ENCODE measurements at regions not wholly inside any gene's neighbourhood (a gene's known extent, or its start where the extent isn't known, plus 50 kb on each side); places are given as distances from the start of the nearest gene placed in this dataset.
A peak's percentile ranks its signal among the peaks of the same experiment; 100 is the strongest.

DNA sequence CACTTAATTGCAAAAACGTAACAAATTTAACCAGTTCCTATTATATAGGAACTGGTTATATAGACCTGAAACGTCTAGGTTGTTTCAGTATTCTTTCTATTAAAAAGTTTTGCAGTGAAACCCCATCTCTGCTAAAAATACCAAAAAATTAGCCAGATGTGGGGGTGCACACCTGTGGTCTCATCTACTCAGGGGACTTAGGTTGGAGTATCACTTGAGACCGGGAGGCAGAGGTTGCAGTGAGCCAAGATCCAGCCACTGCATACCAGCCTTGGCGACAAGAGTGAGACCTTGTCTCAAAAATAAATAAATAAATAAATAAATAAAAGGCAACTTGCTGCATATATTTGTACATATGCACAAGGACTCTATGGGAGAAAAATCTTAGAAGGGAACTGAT, 387.0 kb downstream of the TUSC7 start:
- no peak overlapping the region for H2AFZ ChIP-seq (ENCODE audit: low read length)
- no peaks in the 10 kb centered on the region for H3K9me2 ChIP-seq (replicated peaks; ENCODE audit: insufficient read depth, low read length)
- H3F3A ChIP-seq (ENCODE audit: insufficient read depth, low read length), result peaks cover 4% of the 10 kb centered on the region; the same call in 1 of the 2 replicates
- H3K79me2 ChIP-seq (ENCODE audit: low read length), result no peaks in the 10 kb centered on the region
- H4K20me1 ChIP-seq (ENCODE audit: insufficient read depth, low read length), result no peaks in the 10 kb centered on the region
- H3K9me3 ChIP-seq (replicated peaks; ENCODE audit: insufficient read depth, low read length), result no peaks in the 10 kb centered on the region
- no peaks in the 10 kb centered on the region for H3K36me3 ChIP-seq (replicated peaks; ENCODE audit: insufficient read depth, low read length)
- H3K4me3 ChIP-seq (ENCODE audit: low read length), result no peak overlapping the region
- H3K4me2 ChIP-seq (ENCODE audit: low read depth, low read length), result peak overlapping the region; percentile 25; the same call in 1 of the 2 replicates
- DNase-seq, result peak; percentile 21
- no peak overlapping the region for H3K27ac ChIP-seq (ENCODE audit: low read length)
- H3K9ac ChIP-seq (ENCODE audit: low read length), result no peak overlapping the region
- TF ChIP-seq EZH2phosphoT487 (IDR thresholded peaks at IDR 0.05; ENCODE audit: low read length), result no peak
- TF ChIP-seq, protein P1, sequence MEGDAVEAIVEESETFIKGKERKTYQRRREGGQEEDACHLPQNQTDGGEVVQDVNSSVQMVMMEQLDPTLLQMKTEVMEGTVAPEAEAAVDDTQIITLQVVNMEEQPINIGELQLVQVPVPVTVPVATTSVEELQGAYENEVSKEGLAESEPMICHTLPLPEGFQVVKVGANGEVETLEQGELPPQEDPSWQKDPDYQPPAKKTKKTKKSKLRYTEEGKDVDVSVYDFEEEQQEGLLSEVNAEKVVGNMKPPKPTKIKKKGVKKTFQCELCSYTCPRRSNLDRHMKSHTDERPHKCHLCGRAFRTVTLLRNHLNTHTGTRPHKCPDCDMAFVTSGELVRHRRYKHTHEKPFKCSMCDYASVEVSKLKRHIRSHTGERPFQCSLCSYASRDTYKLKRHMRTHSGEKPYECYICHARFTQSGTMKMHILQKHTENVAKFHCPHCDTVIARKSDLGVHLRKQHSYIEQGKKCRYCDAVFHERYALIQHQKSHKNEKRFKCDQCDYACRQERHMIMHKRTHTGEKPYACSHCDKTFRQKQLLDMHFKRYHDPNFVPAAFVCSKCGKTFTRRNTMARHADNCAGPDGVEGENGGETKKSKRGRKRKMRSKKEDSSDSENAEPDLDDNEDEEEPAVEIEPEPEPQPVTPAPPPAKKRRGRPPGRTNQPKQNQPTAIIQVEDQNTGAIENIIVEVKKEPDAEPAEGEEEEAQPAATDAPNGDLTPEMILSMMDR (IDR thresholded peaks at IDR 0.05; ENCODE audit: low read length), result no peak
- TF ChIP-seq EZH2 (optimal IDR thresholded peaks at IDR 0.05; ENCODE audit: low read depth, low read length), result no peak
- peaks cover 14% of the 10 kb centered on the region for H3K4me1 ChIP-seq (ENCODE audit: low read length)
- H3K27me3 ChIP-seq (replicated peaks; ENCODE audit: insufficient read depth, low read length), result no peaks in the 10 kb centered on the region

DNA sequence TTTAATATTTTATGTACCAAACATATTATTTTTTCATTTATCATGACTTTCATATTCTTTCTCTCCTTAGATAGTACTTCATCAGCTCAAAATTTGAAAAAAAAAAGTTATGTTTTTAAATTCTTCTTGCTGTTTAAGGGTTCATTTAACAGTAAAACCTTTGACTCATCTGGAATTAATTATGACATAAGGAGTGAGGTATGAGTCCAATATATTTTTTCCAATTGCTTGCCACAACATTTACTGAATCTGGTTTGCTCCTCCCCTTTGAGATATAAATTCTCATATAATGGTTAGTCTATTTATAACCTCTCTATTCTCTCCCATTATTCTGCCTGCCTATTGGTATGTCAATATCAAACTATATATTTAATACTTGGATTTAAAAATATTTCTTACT, 387.8 kb downstream of the TUSC7 start:
- no peak for TF ChIP-seq EZH2phosphoT487 (IDR thresholded peaks at IDR 0.05; ENCODE audit: low read length)
- TF ChIP-seq, protein P1 (IDR thresholded peaks at IDR 0.05; ENCODE audit: low read length), result no peak
- TF ChIP-seq EZH2 (optimal IDR thresholded peaks at IDR 0.05; ENCODE audit: low read depth, low read length), result no peak
- Histone ChIP-seq H3K79me2 (ENCODE audit: low read length) (no peaks in the 10 kb centered on the region), H3K9me3 (replicated peaks; ENCODE audit: insufficient read depth, low read length) (no peaks in the 10 kb centered on the region), H3K36me3 (replicated peaks; ENCODE audit: insufficient read depth, low read length) (no peaks in the 10 kb centered on the region), H3K27ac (ENCODE audit: low read length) (no peak overlapping the region), H2AFZ (ENCODE audit: low read length) (no peak overlapping the region), H3K4me2 (ENCODE audit: low read depth, low read length) (no peak overlapping the region), H3F3A (ENCODE audit: insufficient read depth, low read length) (peaks cover 4% of the 10 kb centered on the region; the same call in 1 of the 2 replicates), H4K20me1 (ENCODE audit: insufficient read depth, low read length) (no peaks in the 10 kb centered on the region), H3K9me2 (replicated peaks; ENCODE audit: insufficient read depth, low read length) (no peaks in the 10 kb centered on the region), H3K9ac (ENCODE audit: low read length) (no peak overlapping the region), H3K27me3 (replicated peaks; ENCODE audit: insufficient read depth, low read length) (no peaks in the 10 kb centered on the region), H3K4me1 (ENCODE audit: low read length) (peaks cover 14% of the 10 kb centered on the region), H3K4me3 (ENCODE audit: low read length) (no peak overlapping the region)
- DNase-seq, result no peak

DNA sequence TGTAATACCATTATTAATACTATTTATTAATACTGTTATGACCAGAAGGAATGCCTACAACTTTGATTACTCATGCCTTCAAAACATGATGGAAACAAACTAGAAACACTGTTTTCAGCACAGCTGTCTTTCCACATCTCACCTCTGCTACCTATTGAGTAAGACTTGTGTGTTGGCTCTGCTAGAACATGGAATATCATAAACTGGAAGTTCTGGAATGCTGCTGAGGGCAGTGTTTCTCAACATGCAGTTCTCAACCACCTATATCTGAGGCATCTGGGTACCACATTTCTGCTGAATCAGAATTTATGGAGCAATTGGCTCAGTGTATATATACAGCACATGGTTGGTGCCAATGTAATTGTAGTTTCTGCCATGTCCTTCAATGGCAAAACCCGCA, 392.1 kb downstream of the TUSC7 start:
- H3K27me3 ChIP-seq (replicated peaks; ENCODE audit: insufficient read depth, low read length), result no peaks in the 10 kb centered on the region
- no peaks in the 10 kb centered on the region for H3K79me2 ChIP-seq (ENCODE audit: low read length)
- no peaks in the 10 kb centered on the region for H3K9me2 ChIP-seq (replicated peaks; ENCODE audit: insufficient read depth, low read length)
- no peaks in the 10 kb centered on the region for H4K20me1 ChIP-seq (ENCODE audit: insufficient read depth, low read length)
- no peak for DNase-seq
- H3K9me3 ChIP-seq (replicated peaks; ENCODE audit: insufficient read depth, low read length), result no peaks in the 10 kb centered on the region
- H3K4me1 ChIP-seq (ENCODE audit: low read length), result no peaks in the 10 kb centered on the region
- H2AFZ ChIP-seq (ENCODE audit: low read length), result no peak overlapping the region
- H3K4me3 ChIP-seq (ENCODE audit: low read length), result no peak overlapping the region
- no peak overlapping the region for H3K27ac ChIP-seq (ENCODE audit: low read length)
- no peak overlapping the region for H3K9ac ChIP-seq (ENCODE audit: low read length)
- H3K4me2 ChIP-seq (ENCODE audit: low read depth, low read length), result no peak overlapping the region
- H3K36me3 ChIP-seq (replicated peaks; ENCODE audit: insufficient read depth, low read length), result no peaks in the 10 kb centered on the region
- no peaks in the 10 kb centered on the region for H3F3A ChIP-seq (ENCODE audit: insufficient read depth, low read length)
- no peak for TF ChIP-seq EZH2 (optimal IDR thresholded peaks at IDR 0.05; ENCODE audit: low read depth, low read length)
- TF ChIP-seq, protein P1 (IDR thresholded peaks at IDR 0.05; ENCODE audit: low read length), result no peak
- no peak for TF ChIP-seq EZH2phosphoT487 (IDR thresholded peaks at IDR 0.05; ENCODE audit: low read length)

All from MM.1S (cell line).